Fibroblast of skin of left biceps (primary cell): ENCODE measurements at regions not wholly inside any gene's neighbourhood (a gene's known extent, or its start where the extent isn't known, plus 50 kb on each side); places are given as distances from the start of the nearest gene placed in this dataset.

ENCODE experiments used
- DNase-seq, 2 experiments: peaks; one replicate each; pipeline ENCODE4 v3.0.0-alpha.2; 2013; ENCODE audit warnings: low read depth in 2 of 2

DNA sequence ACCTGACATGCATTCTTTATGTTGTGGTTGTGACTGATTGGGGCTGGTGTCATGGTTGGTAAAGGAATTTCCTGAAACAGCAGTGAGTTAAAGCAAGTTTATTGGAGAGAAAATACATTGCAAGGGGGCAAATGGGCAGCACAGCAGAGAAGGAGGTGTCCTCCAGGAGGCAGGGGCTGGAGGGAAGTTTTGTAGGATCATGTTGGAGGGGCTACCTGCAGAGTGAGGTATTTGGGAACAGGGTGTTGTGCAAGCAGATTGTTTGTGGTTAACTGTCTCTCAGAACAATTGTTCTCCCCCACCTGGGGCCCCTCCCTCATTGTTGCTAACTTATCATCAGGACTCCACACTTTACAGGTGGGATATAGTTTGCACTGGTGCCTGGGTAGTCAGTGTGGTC, 196.0 kb downstream of the NSUN3 start:
- DNase-seq = no peak

DNA sequence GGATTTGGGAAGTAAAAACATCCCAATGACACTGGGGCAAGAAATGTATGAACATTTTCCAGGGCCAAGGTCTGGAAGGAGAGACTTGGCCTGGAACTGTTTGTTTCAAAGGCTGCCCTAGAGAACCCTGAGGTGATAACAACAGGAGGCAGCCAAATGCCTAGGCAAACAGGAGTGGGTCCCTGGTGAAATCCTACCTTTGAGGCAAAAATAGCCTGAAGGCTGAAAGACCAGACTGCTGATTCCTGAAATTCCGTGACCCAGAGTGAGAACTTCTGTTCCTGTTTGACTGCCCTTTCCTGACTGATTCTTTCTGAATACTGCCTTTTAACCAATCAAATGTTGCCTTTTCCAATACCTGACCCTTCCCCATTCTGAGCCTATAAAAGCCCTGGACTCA, 196.4 kb downstream of the NSUN3 start:
- DNase-seq = no peak

GRCh38 chr3:94269763-94270162, 206.9 kb downstream of the NSUN3 start:
- no peak for DNase-seq

DNA sequence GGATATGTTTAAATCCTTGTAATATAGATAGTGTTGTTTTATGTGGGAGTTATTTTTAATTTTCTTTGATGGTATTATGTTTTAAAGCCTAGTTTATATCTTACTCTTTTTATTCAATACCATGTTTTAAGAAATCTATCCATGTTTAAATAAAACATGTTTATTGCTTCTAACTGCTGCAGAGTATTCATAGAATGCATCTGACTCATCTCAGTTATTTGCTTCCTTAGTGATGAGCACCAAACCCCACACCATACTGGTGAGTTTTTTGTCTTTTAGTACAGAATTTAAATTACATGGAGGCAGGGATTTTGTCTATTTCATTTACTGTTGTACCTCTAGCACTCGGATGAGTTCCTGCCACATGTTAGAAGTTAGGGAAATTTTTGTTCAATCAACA, 209.2 kb downstream of the NSUN3 start:
- no peak for DNase-seq

GRCh38 chr3:94280958-94281357, 218.1 kb downstream of the NSUN3 start:
- DNase-seq = no peak

DNA sequence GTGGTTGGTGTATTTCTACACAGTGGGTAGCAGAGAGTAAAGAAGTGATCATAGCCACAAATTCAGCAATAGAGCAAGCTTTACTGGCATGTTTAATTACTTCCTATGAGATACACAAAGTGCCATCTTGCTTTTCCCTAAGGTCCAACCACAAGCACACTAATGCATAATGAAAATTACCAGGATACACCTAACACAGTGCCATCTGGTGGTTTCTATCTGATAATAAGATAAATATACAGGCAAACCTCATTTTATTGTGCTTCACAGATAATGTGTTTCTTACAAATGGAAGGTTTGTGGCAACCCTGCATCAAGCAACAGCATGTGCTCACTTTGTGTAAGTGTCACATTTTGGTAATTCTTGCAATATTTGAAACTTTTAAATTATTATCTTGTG, 223.0 kb downstream of the NSUN3 start:
- no peak for DNase-seq

GRCh38 chr3:94291686-94292085, 228.8 kb downstream of the NSUN3 start:
- DNase-seq = no peak

DNA sequence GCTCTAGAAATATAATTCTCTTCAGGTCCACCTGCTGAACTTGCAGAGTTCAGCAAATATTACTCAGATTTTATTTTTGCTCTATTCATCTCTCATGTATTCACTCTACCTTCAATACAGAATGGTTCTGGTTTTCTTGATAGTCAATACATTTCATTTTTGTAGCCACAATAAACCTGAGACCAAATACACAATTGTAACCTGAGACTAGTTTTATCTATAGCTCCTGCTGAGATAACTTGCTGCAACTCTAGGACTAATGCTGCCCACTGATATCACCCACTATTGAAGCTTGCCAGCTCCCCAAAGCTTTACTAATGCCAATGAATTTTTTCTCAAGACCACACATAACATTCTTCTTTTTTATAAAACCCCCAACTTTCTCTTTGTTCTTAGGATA, 229.3 kb downstream of the NSUN3 start:
- DNase-seq = no peak

DNA sequence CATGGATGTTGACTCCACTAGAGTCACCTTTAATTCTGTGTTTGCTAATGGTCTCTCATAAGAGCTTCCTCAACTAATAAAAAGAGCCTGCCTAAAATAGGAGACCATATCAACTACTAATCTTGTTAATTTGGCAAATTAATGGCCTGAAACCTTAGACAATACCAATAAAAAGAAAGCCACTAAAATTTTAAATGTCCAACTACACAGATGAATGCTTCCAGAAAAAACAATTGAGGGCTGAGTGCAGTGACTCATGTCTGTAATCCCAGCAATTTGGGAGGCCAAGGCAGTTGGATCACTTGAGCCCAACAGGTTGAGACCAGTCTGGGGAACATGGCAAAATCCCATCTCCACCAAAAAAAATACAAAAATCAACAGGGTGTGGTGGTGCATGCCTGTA, 230.9 kb downstream of the NSUN3 start:
- no peak for DNase-seq

- DNase-seq = no peak
Observed at GRCh38 chr3:94294806-94295205, 231.9 kb downstream of the NSUN3 start.

DNA sequence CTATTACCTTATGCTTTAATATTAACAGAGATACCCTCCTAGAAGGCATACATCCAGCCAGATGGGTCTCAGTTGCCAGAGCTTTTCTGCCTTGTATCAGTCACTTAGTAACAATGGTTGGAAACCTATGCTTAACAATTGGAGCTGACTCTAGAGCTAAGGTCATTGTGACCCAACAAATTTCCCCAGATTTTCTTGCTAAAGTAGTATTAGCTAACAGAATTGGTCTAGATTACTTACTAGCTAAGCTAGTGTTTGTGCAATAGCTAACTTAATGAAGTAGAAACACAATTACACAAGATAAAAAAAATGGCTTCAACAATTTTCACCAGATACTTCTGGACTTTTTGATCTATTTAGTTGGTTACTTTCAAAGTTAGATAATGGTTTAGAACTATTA, 236.9 kb downstream of the NSUN3 start:
- DNase-seq = no peak

DNA sequence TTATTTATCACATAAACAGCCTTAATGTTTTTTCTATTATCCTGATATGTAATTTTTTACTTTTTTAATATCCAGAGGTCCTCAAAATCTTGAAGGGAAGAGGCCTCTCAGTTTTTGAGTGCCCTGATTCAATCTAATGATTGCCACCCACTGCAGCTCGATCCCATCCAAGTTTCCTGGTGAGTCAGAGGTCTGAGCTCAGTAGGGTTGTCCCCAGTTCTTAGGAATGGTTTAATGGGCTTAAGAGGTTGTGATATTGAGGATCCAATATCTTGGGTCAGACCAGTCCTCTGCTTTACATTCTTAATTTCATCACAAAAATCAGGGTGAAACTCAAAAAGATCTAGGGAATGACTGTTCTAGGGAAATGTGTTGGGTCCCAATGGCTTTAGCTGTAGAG, 238.5 kb downstream of the NSUN3 start:
- no peak for DNase-seq

DNA sequence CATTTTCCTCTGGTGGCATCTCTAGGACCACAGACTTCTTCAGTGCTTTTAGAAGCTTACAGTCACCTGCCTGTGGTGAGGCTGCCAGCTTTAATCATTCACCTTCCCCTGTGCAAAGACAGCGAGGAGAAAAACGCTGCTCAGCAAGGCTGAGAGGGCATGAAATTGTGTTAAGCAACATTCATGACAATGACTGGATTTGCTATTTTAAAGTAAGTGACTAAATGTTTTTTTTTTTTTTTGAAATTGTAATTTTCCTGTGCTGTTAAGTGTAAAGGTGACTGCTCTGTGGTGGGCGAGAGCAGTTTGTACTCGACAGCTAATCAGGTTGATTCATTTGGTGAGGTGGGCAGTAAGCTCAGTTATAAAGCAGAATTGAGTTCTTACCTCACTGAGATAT, 240.4 kb downstream of the NSUN3 start:
- DNase-seq = no peak

GRCh38 chr3:94303897-94304296, 241.0 kb downstream of the NSUN3 start:
- DNase-seq = no peak

DNA sequence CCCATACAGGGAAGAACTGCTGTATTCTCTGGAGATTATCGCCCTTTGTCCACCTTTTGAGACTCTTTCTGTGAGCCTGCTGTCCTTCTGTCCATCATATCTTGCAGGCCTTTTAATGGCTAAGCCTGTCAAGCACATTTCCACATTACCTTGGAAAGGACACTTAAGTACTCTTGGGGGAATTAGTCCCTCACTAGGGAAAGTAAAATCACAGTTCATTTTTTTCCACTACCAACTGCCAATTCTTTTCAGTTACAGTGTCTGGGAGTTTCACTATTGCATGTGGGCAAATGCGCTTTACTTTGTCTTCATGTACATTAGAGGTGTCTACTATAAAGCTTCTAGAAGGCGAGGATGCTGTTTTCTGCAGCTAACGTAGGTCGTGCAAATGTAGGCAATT, 242.1 kb downstream of the NSUN3 start:
- DNase-seq = no peak

DNA sequence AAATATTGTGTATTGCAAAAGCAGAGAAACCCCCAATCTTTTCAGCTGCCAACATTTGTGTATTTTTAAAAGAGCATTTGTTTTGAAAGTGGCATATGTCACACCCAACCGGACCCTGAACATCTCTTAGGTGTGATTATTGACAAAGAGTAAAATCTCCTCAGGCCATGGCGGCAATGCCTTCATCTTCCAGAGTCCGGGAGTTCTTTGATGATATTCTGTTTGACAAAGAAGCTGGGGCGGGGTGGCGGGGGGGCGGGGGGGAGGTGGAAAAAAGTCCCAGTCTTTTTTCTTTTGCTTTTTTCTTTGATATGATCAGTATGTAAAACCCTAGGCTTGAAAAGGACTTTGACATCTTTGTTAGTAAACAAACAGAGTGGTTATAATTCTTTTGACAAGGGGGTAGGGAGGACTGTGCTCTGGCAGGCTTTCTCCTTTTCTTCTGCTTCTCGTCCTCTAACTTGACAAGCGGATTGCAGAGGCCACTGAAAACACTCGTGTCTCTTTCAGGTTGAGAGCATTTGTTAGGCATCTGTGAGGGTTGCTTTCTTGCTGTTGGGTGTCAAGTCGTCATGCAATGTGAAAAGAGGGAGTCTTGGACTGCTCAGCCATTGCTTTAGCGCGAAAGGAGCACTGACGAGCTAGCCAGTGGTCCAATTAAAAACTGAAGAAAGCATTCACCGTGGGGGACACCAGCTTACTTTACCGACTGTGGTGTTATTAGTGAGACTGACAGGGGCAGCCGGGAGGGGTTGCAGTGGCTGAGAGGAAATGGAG, 243.2 kb downstream of the NSUN3 start:
- no peak for DNase-seq

- no peak for DNase-seq
Observed at GRCh38 chr3:94307588-94307987, 244.7 kb downstream of the NSUN3 start.

GRCh38 chr3:94308767-94309166, 245.9 kb downstream of the NSUN3 start:
- DNase-seq = no peak

- DNase-seq = no peak
Observed at GRCh38 chr3:94310341-94311135, 247.7 kb downstream of the NSUN3 start.

DNA sequence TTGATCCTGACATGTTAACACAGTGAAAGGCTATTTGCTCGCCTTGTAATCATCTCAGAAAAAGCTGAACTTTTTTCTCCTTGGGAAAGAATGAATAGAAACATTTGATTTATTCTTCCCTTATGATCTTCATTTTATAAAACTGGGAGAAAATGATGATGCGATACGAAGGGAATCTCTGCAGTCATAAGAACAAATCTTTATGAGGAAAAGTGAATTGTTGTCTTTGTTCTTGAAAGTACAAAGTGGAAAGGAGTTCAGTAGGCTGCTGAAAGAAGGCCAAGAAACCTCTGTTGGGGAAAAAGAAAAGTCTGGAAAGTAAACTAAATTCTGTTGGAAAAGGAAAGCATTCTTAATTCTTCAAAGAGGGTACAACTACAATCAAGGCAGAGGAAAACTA, 248.8 kb downstream of the NSUN3 start:
- no peak for DNase-seq

GRCh38 chr3:94314218-94314883, 251.5 kb downstream of the NSUN3 start:
- DNase-seq = no peak

- DNase-seq = no peak
Observed at GRCh38 chr3:94317017-94317416, 254.2 kb downstream of the NSUN3 start.

GRCh38 chr3:94323596-94323995, 260.7 kb downstream of the NSUN3 start:
- DNase-seq = no peak
